Spleen (tissue), 11 donors: ENCODE measurements at regions not wholly inside any gene's neighbourhood (a gene's known extent, or its start where the extent isn't known, plus 50 kb on each side); places are given as distances from the start of the nearest gene placed in this dataset.

Experiments
- DNase-seq: peaks from one replicate; pipeline ENCODE4 v3.0.0-alpha.2; 2020
- H3K27ac ChIP-seq, 8 donors: fragments of 200-600 bp; sonication (generic) in 7 of 8; 1 replicate in 4 of 8; 2 replicates in 4 of 8; pipeline versions ENCODE4 v1.5.0 to v1.8.0; 2016 to 2021; ENCODE audit warnings: inconsistent platforms in 4 of 8, mild to moderate bottlenecking in 4 of 8, moderate library complexity in 1 of 8
- H3K27me3 ChIP-seq, 7 donors: fragments of 200-600 bp; sonication (generic) in 6 of 7; replicated peaks in 1 of 7; 1 replicate in 4 of 7; 2 replicates in 3 of 7; pipeline versions ENCODE4 v1.5.0 to v1.8.0; 2016 to 2021; ENCODE audit warnings: inconsistent platforms in 3 of 7, mild to moderate bottlenecking in 1 of 7
- H3K36me3 ChIP-seq, 6 donors: fragments of 200-600 bp; sonication (generic) in 5 of 6; 1 replicate in 4 of 6; 2 replicates in 2 of 6; pipeline versions ENCODE4 v1.5.0 to v1.8.0; 2016 to 2021; ENCODE audit warnings: inconsistent platforms in 2 of 6
- H3K4me1 ChIP-seq, 6 donors: fragments of 200-600 bp; sonication (generic) in 5 of 6; 1 replicate in 3 of 6; 2 replicates in 3 of 6; pipeline versions ENCODE4 v1.5.0 to v1.8.0; 2016 to 2021; ENCODE audit warnings: inconsistent platforms in 3 of 6
- H3K4me3 ChIP-seq, 8 donors: fragments of 200-600 bp; sonication (generic) in 7 of 8; 1 replicate in 4 of 8; 2 replicates in 4 of 8; pipeline versions ENCODE4 v1.5.0 to v1.8.0; 2016 to 2021; ENCODE audit warnings: inconsistent platforms in 4 of 8, mild to moderate bottlenecking in 4 of 8, moderate library complexity in 2 of 8
- H3K9me3 ChIP-seq, 8 donors: fragments of 200-600 bp; sonication (generic) in 7 of 8; 1 replicate in 4 of 8; 2 replicates in 4 of 8; pipeline versions ENCODE4 v1.5.0 to v1.8.0; 2016 to 2021; ENCODE audit warnings: inconsistent platforms in 4 of 8
- CTCF ChIP-seq, 11 experiments: fragments of 200-600 bp in 7 of 11; fragments of 450-650 bp in 4 of 11; sonication (generic) in 4 of 11; IDR thresholded peaks in 8 of 11; conservative IDR thresholded peaks in 3 of 11; 1 replicate in 7 of 11; 2 replicates in 4 of 11; pipeline versions ENCODE4 v1.4.0 to v1.8.0; 2016 to 2021; ENCODE audit warnings: antibody characterized with exemption in 11 of 11, inconsistent platforms in 4 of 11, mild to moderate bottlenecking in 1 of 11
- POLR2A ChIP-seq, 3 donors: fragments of 450-650 bp; IDR thresholded peaks; one replicate each; pipeline ENCODE4 v1.5.1; 2017; ENCODE audit warnings: antibody characterized with exemption in 3 of 3, mild to moderate bottlenecking in 1 of 3
- POLR2AphosphoS5 ChIP-seq, 3 donors: sonication (generic); formaldehyde crosslinking; IDR thresholded peaks; one replicate each; pipeline ENCODE4 v1.5.1; 2017; ENCODE audit warnings: antibody characterized with exemption in 3 of 3
- WGBS, 5 donors: extraction: QIAGEN DNeasy Blood & Tissue Kit in 3 of 5; methylation state at CpG; one replicate each; pipeline versions ENCODE4 v1.1.5 to v1.1.7; 2013 to 2018; 5-methylcytosine and 5-hydroxymethylcytosine counted together
- intact Hi-C: fragments of 100-400 bp; cut with DNase I; formaldehyde crosslinking; loops from one replicate; pipeline ENCODE4 v1.15.0; 2023; ENCODE audit warnings: low total_unique reads
- donor health status: healthy with polysubstance abuse.
- donor health status: DM: no; HTN: no; CAD: no; lungs with moderate emphysema.
- donor health status: DM: no; HTN: no; CAD: no.
- donor health status: Bipolar disorder and iron deficiency.
- donor health status: healthy.
- donor health status: DM: no; HTN: no; CAD: no.
- donor health status: DM: yes; HTN: yes; CAD: no.

DNA sequence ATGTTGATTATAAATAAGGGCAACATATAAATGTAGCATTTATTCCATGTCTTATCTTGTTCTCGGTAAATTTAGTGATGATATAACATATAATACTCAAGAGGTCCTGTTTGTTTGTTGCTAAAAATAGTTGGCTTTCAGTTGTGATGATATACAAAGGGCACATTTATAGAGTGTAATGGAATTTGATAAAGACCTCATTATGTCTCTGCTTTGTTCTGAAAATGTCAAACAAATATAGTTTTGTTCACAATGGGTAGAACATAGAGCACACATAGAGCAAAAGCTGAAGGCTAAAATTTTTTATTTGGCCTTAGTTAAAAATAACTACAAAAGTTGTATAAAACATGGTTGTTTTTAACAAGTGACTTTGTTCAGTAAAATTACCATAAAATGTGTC is 477.1 kb upstream of the SMC2 start:
- Histone ChIP-seq H3K4me3 (no peak overlapping the region), H3K36me3 (no peaks in the 10 kb centered on the region), H3K27me3 (no peaks in the 10 kb centered on the region), H3K27ac (no peak overlapping the region), H3K9me3 (peaks cover 0 to 13% (median 7%) of the 10 kb centered on the region in 8 donors), H3K4me1 (no peaks in the 10 kb centered on the region)
- TF ChIP-seq POLR2A (IDR thresholded peaks at IDR 0.05) (no peak), POLR2AphosphoS5 (IDR thresholded peaks at IDR 0.05) (no peak), CTCF (IDR thresholded peaks at IDR 0.05 in 8 of 11, conservative IDR thresholded peaks at IDR 0.05 in 3 of 11) (no peak)
- 74 to 89% (median 82%) methylated on average over 1 of the region's 1 CpG for WGBS, 5 donors
- DNase-seq, result no peak
- intact Hi-C loops, result no loop called here

DNA sequence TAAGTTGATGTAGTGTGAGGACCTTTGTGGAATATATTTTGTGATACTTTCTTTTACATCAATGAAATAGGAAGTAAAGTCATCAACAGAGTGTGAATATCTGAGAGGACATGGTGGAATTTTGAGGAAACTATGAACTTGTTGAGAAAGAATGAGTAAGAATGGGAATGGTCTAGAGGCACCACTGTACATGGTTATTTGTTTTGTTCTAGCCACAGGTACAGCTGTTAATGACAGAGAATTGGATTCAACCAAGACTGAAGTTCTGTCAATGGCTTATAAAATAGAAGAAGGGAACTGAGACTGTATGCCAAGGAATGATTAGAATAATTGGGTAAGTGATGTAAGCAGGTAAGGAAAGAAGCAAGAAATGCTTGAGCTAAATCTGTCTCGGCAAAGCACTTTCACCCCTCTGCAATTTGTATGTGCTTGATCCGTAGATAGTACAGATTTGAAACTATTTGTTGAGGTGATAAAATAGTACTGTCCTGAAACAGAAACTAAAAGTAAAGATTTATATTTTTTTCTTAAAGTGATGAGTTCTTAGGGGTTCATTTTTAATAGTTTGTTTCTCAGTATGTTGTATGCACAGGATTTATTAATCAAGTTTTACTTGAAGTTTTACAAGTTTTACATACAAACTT is 468.8 kb upstream of the SMC2 start:
- no peaks in the 10 kb centered on the region for H3K27me3 ChIP-seq
- peaks cover 0 to 5% (median 0%) of the 10 kb centered on the region in 8 donors for H3K9me3 ChIP-seq
- H3K4me3 ChIP-seq, result no peak overlapping the region
- TF ChIP-seq POLR2AphosphoS5 (IDR thresholded peaks at IDR 0.05) (no peak), POLR2A (IDR thresholded peaks at IDR 0.05) (no peak), CTCF (IDR thresholded peaks at IDR 0.05 in 8 of 11, conservative IDR thresholded peaks at IDR 0.05 in 3 of 11) (no peak)
- 76 to 90% (median 86%) methylated on average over 2 of the region's 2 CpGs for WGBS, 5 donors
- intact Hi-C loops, result no loop called here
- DNase-seq, result no peak
- no peaks in the 10 kb centered on the region for H3K36me3 ChIP-seq
- H3K27ac ChIP-seq, result no peak overlapping the region
- no peaks in the 10 kb centered on the region for H3K4me1 ChIP-seq

GRCh38 chr9:103627731-103628130 is 466.4 kb upstream of the SMC2 start:
- no peaks in the 10 kb centered on the region for H3K9me3 ChIP-seq
- no peak overlapping the region for H3K4me3 ChIP-seq
- TF ChIP-seq POLR2AphosphoS5 (IDR thresholded peaks at IDR 0.05), result no peak
- no peak for TF ChIP-seq POLR2A (IDR thresholded peaks at IDR 0.05)
- TF ChIP-seq CTCF (IDR thresholded peaks at IDR 0.05 in 8 of 11, conservative IDR thresholded peaks at IDR 0.05 in 3 of 11), result no peak
- WGBS, 5 donors, result 62 to 79% (median 66%) methylated on average over 1 of the region's 1 CpG
- no peaks in the 10 kb centered on the region for H3K27me3 ChIP-seq
- H3K4me1 ChIP-seq, result no peaks in the 10 kb centered on the region
- no peak overlapping the region for H3K27ac ChIP-seq
- intact Hi-C loops, result no loop called here
- no peak for DNase-seq
- H3K36me3 ChIP-seq, result no peaks in the 10 kb centered on the region

DNA sequence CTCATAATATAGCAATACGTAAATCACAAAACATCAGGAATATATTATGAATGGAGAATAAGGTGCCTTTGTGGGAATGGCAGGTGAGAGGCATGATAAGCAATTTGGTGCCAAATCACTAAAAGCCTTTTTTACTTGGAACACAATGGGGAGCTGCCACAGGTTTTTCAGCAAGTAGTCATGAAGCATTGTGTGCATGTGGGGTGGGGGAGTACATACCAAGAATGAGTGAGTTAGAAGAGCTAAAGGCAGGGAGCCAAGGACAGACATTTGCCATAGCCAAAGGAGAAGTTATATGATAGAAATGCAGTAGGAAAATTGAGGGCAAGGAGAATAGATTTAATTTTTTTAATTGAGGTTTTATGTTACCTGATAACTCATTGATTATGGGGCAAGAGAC is 445.0 kb upstream of the SMC2 start:
- 87 to 94% (median 92%) methylated on average over 1 of the region's 1 CpG for WGBS, 5 donors
- intact Hi-C loops, result loop anchor here (10.0 kb wide), 1 partner anchor 56 kb away; no protein-coding TSS in a partner anchor

More for the DNA sequence above, 445.0 kb upstream of the SMC2 start:
- Histone ChIP-seq H3K27me3 (no peaks in the 10 kb centered on the region), H3K27ac (no peak overlapping the region), H3K36me3 (no peaks in the 10 kb centered on the region), H3K9me3 (no peaks in the 10 kb centered on the region), H3K4me3 (no peak overlapping the region), H3K4me1 (no peaks in the 10 kb centered on the region)
- no peak for TF ChIP-seq CTCF (IDR thresholded peaks at IDR 0.05 in 8 of 11, conservative IDR thresholded peaks at IDR 0.05 in 3 of 11)
- TF ChIP-seq POLR2AphosphoS5 (IDR thresholded peaks at IDR 0.05), result no peak
- no peak for TF ChIP-seq POLR2A (IDR thresholded peaks at IDR 0.05)
- DNase-seq, result no peak
